Astrocyte of the cerebellum (primary cell): ENCODE measurements at regions not wholly inside any gene's neighbourhood (a gene's known extent, or its start where the extent isn't known, plus 50 kb on each side); places are given as distances from the start of the nearest gene placed in this dataset.

ENCODE experiments used
- DNase-seq: peaks from one replicate; pipeline ENCODE4 v3.0.0-alpha.2; 2011; ENCODE audit warnings: low read depth
- H3K4me3 ChIP-seq: 2 replicates; pipeline ENCODE4 v1.5.1; 2011; ENCODE audit warnings: mild to moderate bottlenecking, low read depth, low read length, moderate library complexity
- in situ Hi-C: cut with HindIII; loops from 2 replicates; pipeline ENCODE4 v1.10.0; 2017; ENCODE audit warnings: low sequenced_read_pairs
- TF ChIP-seq, protein P1 (sequence below): IDR thresholded peaks from 2 replicates; pipeline ENCODE4 v1.5.1; 2012; ENCODE audit warnings: low read length, low read depth, moderate library complexity, mild to moderate bottlenecking; ENCODE audit errors: missing control alignments

GRCh38 chr11:114821621-114822412, 143.5 kb downstream of the NXPE2 start:
- in situ Hi-C loops: no loop called here
- TF ChIP-seq, protein P1, sequence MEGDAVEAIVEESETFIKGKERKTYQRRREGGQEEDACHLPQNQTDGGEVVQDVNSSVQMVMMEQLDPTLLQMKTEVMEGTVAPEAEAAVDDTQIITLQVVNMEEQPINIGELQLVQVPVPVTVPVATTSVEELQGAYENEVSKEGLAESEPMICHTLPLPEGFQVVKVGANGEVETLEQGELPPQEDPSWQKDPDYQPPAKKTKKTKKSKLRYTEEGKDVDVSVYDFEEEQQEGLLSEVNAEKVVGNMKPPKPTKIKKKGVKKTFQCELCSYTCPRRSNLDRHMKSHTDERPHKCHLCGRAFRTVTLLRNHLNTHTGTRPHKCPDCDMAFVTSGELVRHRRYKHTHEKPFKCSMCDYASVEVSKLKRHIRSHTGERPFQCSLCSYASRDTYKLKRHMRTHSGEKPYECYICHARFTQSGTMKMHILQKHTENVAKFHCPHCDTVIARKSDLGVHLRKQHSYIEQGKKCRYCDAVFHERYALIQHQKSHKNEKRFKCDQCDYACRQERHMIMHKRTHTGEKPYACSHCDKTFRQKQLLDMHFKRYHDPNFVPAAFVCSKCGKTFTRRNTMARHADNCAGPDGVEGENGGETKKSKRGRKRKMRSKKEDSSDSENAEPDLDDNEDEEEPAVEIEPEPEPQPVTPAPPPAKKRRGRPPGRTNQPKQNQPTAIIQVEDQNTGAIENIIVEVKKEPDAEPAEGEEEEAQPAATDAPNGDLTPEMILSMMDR: no peak
- DNase-seq: no peak
- no peak overlapping the region for H3K4me3 ChIP-seq

GRCh38 chr11:114826910-114827442, 148.6 kb downstream of the NXPE2 start:
- TF ChIP-seq, protein P1: no peak
- no peak for DNase-seq
- H3K4me3 ChIP-seq: no peak overlapping the region
- in situ Hi-C loops: no loop called here

DNA sequence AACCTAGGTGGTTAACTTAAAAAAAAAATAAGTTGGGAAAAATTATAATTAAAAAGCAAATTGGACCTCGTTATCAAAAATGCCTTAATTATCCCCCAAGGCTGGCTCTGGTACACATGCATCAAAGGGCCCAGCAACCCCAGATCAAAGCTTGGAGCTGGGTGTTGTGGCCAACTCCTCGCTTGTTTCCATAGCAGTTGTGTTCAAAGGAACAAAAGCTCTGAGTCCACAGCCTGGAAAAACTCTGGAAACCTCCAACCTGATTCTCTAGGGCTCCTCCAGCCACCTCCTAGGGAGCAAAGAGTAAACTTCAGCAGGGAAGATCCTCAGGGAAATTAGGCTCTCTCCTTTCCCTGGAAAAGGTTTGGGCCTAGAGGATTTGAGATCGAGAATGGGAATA, 149.4 kb downstream of the NXPE2 start:
- in situ Hi-C loops: no loop called here
- no peak for DNase-seq
- TF ChIP-seq, protein P1: no peak
- no peak overlapping the region for H3K4me3 ChIP-seq

DNA sequence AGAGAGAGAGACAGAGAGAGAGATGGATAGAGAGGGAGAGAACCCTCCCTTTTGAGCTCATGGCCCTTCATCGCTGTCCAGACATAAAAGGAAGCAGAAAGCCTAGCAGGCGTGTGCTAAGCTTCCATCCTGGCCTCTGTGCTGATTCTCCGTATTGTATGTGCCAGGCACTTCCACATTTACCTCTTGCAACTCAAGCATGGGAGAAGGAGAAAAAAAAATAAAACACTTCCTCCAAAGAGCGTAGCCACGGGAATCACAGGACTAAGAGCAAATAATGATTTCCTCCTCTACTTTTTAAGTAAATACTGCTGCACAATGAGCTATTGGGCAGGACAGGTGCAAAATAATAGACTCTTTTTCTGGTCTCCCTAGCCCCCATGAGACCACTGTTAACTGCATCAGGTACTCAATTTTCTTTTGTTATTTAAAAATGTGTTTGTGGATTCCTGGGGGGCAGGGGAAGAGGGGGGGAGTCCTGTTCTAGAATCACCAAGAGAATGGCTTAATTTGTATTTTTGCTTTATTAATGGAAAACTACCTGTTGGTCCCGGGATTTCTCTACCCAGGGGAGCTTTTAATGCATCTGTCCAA, 154.3 kb downstream of the NXPE2 start:
- H3K4me3 ChIP-seq: no peak overlapping the region

GRCh38 chr11:114836161-114836560, 157.8 kb downstream of the NXPE2 start:
- TF ChIP-seq, protein P1: no peak
- in situ Hi-C loops: no loop called here
- H3K4me3 ChIP-seq: no peak overlapping the region
- DNase-seq: no peak

More for the DNA sequence above, 154.3 kb downstream of the NXPE2 start:
- in situ Hi-C loops: no loop called here
- DNase-seq: no peak
- TF ChIP-seq, protein P1: no peak

DNA sequence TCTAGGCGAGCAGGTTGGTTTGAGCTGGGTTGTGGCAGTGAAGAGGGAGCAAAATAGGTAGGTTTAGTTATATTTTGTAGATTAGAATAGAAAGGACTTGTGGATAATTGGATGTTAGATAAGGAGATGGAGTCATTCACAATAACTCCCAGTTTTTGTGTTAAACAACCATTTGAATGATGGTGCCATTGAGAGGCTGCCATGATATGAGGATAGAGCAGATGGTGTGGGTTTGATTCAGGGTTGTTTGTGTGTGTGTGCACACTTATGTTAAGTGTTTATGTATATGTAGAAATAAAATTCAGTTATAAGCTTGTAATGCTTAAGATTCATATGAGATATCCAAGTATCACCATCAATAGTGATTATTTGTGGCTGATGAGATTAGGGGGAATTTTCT, 166.6 kb downstream of the NXPE2 start:
- in situ Hi-C loops: no loop called here
- DNase-seq: no peak
- TF ChIP-seq, protein P1: no peak
- no peak overlapping the region for H3K4me3 ChIP-seq
